HepG2 (cell line): ENCODE measurements at regions not wholly inside any gene's neighbourhood (a gene's known extent, or its start where the extent isn't known, plus 50 kb on each side); places are given as distances from the start of the nearest gene placed in this dataset.

Source experiments
- BHLHE40 ChIP-seq: IDR thresholded peaks from 2 replicates; pipeline ENCODE4 v1.6.1; 2011; ENCODE audit warnings: low read length, improper control_type of control experiment
- CHD2 ChIP-seq: IDR thresholded peaks from 2 replicates; pipeline ENCODE4 v1.6.1; 2011; ENCODE audit warnings: low read depth, low read length, improper control_type of control experiment
- DPF2 ChIP-seq: sonication (generic); formaldehyde crosslinking; IDR thresholded peaks from 2 replicates; pipeline ENCODE4 v1.4.0; 2020; ENCODE audit warnings: mild to moderate bottlenecking, low read depth, missing genetic modification reagents, borderline replicate concordance
- FOXM1 ChIP-seq: sonication (generic); formaldehyde crosslinking; IDR thresholded peaks from 2 replicates; pipeline ENCODE4 v1.5.0; 2020; ENCODE audit warnings: missing genetic modification reagents
- RNF2 ChIP-seq: fragments of 450-650 bp; conservative IDR thresholded peaks from 2 replicates; pipeline ENCODE4 v1.6.1; 2016; ENCODE audit warnings: low read depth
- TF ChIP-seq, protein P1 (sequence below): sonication (generic); formaldehyde crosslinking; IDR thresholded peaks from 2 replicates; pipeline ENCODE4 v1.5.0; 2020; ENCODE audit warnings: missing genetic modification reagents
- TF ChIP-seq, protein P2 (sequence below): sonication (generic); formaldehyde crosslinking; conservative IDR thresholded peaks from 2 replicates; pipeline ENCODE4 v1.4.0; 2020; ENCODE audit warnings: missing genetic modification reagents
- TF ChIP-seq, protein P3 (sequence below): IDR thresholded peaks from 2 replicates; pipeline ENCODE4 v1.6.1; 2012; ENCODE audit warnings: inconsistent platforms

GRCh38 chr1:170305777-170306512 lies 160.2 kb downstream of the NTMT2 start:
- TF ChIP-seq, protein P1, sequence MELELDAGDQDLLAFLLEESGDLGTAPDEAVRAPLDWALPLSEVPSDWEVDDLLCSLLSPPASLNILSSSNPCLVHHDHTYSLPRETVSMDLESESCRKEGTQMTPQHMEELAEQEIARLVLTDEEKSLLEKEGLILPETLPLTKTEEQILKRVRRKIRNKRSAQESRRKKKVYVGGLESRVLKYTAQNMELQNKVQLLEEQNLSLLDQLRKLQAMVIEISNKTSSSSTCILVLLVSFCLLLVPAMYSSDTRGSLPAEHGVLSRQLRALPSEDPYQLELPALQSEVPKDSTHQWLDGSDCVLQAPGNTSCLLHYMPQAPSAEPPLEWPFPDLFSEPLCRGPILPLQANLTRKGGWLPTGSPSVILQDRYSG (CRISPR knock-in tag), result no peak
- TF ChIP-seq BHLHE40 (no peak), RNF2 (no peak), DPF2 (CRISPR knock-in tag) (no peak), CHD2 (no peak), FOXM1 (no peak)
- TF ChIP-seq, protein P2, sequence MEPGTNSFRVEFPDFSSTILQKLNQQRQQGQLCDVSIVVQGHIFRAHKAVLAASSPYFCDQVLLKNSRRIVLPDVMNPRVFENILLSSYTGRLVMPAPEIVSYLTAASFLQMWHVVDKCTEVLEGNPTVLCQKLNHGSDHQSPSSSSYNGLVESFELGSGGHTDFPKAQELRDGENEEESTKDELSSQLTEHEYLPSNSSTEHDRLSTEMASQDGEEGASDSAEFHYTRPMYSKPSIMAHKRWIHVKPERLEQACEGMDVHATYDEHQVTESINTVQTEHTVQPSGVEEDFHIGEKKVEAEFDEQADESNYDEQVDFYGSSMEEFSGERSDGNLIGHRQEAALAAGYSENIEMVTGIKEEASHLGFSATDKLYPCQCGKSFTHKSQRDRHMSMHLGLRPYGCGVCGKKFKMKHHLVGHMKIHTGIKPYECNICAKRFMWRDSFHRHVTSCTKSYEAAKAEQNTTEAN (CRISPR knock-in tag), result no peak
- TF ChIP-seq, protein P3, sequence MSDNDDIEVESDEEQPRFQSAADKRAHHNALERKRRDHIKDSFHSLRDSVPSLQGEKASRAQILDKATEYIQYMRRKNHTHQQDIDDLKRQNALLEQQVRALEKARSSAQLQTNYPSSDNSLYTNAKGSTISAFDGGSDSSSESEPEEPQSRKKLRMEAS, result no peak
